Small intestine (tissue), 7 donors: ENCODE measurements at regions not wholly inside any gene's neighbourhood (a gene's known extent, or its start where the extent isn't known, plus 50 kb on each side); places are given as distances from the start of the nearest gene placed in this dataset.

Experiments used
- DNase-seq, 2 donors: peaks; one replicate each; pipeline versions ENCODE4 v3.0.0 to v3.0.0-alpha.2; 2013
- FAIRE-seq: peaks from 2 replicates; lab custom pipeline; 2012; peaks lifted over from hg19 to GRCh38; lab: Jason Lieb, UNC
- H3K27ac ChIP-seq, 3 donors: one replicate each; pipeline ENCODE4 v1.5.1; 2013; ENCODE audit warnings: low read length in 2 of 3, mild to moderate bottlenecking in 2 of 3, control low read depth in 1 of 3, inconsistent platforms in 1 of 3, low read depth in 1 of 3, moderate library complexity in 1 of 3
- H3K27me3 ChIP-seq, 3 donors: one replicate each; pipeline ENCODE4 v1.6.1; 2013; ENCODE audit warnings: low read length in 3 of 3, inconsistent platforms in 1 of 3; ENCODE audit not compliant: control insufficient read depth in 3 of 3, insufficient read depth in 3 of 3
- H3K36me3 ChIP-seq, 3 donors: one replicate each; pipeline ENCODE4 v1.6.1; 2013; ENCODE audit warnings: low read length in 3 of 3, inconsistent platforms in 1 of 3, low read depth in 1 of 3, mild to moderate bottlenecking in 1 of 3, moderate library complexity in 1 of 3; ENCODE audit not compliant: control insufficient read depth in 3 of 3, insufficient read depth in 2 of 3
- H3K4me1 ChIP-seq, 3 donors: one replicate each; pipeline ENCODE4 v1.6.1; 2013; ENCODE audit warnings: low read length in 2 of 3, inconsistent platforms in 1 of 3, low read depth in 1 of 3, mild to moderate bottlenecking in 1 of 3, moderate library complexity in 1 of 3; ENCODE audit not compliant: control insufficient read depth in 3 of 3, insufficient read depth in 2 of 3
- H3K4me3 ChIP-seq, 3 donors: one replicate each; pipeline ENCODE4 v1.5.1; 2013; ENCODE audit warnings: low read length in 3 of 3, control low read depth in 1 of 3, inconsistent platforms in 1 of 3, low read depth in 1 of 3, mild to moderate bottlenecking in 1 of 3, moderate library complexity in 1 of 3
- H3K9me3 ChIP-seq, 2 donors: one replicate each; pipeline ENCODE4 v1.6.1; 2013; ENCODE audit warnings: low read depth in 1 of 2, low read length in 1 of 2; ENCODE audit not compliant: control insufficient read depth in 2 of 2, insufficient read depth in 1 of 2
- WGBS, 3 donors: extraction: QIAGEN DNeasy Blood & Tissue Kit; methylation state at CpG; one replicate each; pipeline ENCODE4 v1.1.7; 2013; 5-methylcytosine and 5-hydroxymethylcytosine counted together
- donor health status: healthy with polysubstance abuse.
- donor health status: control.
- donor health status: control.
- donor health status: Bipolar disorder and iron deficiency.
- donor health status: healthy.

DNA sequence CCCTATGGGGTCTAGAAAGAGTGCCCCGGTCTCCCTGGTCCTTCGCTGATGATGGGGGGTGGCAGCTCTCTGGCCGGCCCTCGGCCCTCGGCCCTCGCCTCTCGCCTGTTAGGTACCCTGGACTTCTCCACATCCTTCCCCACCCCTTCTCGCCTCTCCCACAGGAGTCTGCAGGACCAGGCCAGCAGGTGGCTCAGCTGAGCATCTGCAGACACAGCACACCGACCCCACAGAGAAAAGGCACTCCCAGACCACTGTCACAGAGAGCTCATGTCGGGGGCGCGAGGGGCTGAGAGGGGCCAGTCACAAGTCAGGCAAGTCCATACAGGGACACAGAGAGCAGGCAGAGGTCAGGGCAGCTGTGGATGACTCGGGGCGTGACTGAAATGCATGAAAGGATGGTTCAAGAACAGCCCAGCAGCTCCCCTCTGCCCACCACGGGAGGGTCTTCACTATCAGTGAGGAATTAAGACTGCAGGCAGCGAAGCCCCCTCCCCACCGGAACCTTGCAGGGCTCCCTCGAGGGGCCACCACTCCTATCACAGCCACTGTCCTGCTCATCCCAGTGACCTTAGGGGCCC, 181.7 kb upstream of the NSMCE3 start:
- H3K4me1 ChIP-seq: no peaks in the 10 kb centered on the region
- no peak overlapping the region for H3K4me3 ChIP-seq
- FAIRE-seq: no peak
- no peak for DNase-seq
- no peak overlapping the region for H3K27ac ChIP-seq
- whole genome bisulfite sequencing, 3 donors: 61 to 77% (median 68%) methylated on average over 17 to 18 of the region's 18 CpGs
- no peaks in the 10 kb centered on the region for H3K27me3 ChIP-seq
- no peaks in the 10 kb centered on the region for H3K36me3 ChIP-seq
- H3K9me3 ChIP-seq: no peaks in the 10 kb centered on the region

GRCh38 chr15:29449136-29449535, 179.5 kb upstream of the NSMCE3 start:
- FAIRE-seq (no peak), DNase-seq (no peak)
- Histone ChIP-seq H3K9me3 (no peaks in the 10 kb centered on the region), H3K27ac (no peak overlapping the region), H3K4me1 (no peaks in the 10 kb centered on the region), H3K27me3 (no peaks in the 10 kb centered on the region), H3K4me3 (no peak overlapping the region), H3K36me3 (no peaks in the 10 kb centered on the region)
- WGBS, 3 donors: 47 to 65% (median 53%) methylated on average over 2 of the region's 2 CpGs

GRCh38 chr15:29448320-29448719, 178.7 kb upstream of the NSMCE3 start:
- no peak for FAIRE-seq
- Histone ChIP-seq H3K4me3 (no peak overlapping the region), H3K36me3 (no peaks in the 10 kb centered on the region), H3K27ac (no peak overlapping the region), H3K4me1 (no peaks in the 10 kb centered on the region), H3K9me3 (no peaks in the 10 kb centered on the region), H3K27me3 (no peaks in the 10 kb centered on the region)
- WGBS, 3 donors: 72 to 82% (median 72%) methylated on average over 4 of the region's 4 CpGs
- no peak for DNase-seq

DNA sequence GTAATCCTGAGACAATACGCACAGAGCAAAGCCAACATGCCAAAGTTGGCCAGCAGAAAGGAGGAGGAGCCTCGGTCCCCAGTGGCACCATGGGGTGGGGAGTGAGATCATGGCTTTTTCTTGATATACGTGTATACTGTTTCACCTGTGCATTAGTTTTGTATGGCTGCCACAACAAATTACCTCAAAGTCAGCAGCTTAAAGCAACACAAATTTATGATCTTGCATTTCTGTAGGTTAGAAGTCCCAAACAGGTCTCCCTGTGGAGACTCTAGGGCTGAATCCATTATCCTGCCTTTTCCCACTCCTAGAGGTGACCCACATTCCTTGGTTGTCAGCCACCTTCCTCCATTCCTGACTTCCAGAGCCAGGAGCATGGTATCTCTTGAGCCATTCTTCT, 176.9 kb upstream of the NSMCE3 start:
- no peak for DNase-seq
- WGBS, 3 donors: 71 to 80% (median 73%) methylated on average over 3 of the region's 3 CpGs

GRCh38 chr15:29442532-29442931, 172.9 kb upstream of the NSMCE3 start:
- FAIRE-seq: no peak
- WGBS, 3 donors: 78 to 83% (median 82%) methylated on average over 5 of the region's 5 CpGs

More for the DNA sequence above, 176.9 kb upstream of the NSMCE3 start:
- Histone ChIP-seq H3K36me3 (no peaks in the 10 kb centered on the region), H3K9me3 (no peaks in the 10 kb centered on the region), H3K4me1 (no peaks in the 10 kb centered on the region), H3K4me3 (no peak overlapping the region), H3K27me3 (no peaks in the 10 kb centered on the region), H3K27ac (no peak overlapping the region)
- no peak for FAIRE-seq

GRCh38 chr15:29440541-29440940, 170.9 kb upstream of the NSMCE3 start:
- H3K4me3 ChIP-seq: no peak overlapping the region
- no peaks in the 10 kb centered on the region for H3K4me1 ChIP-seq
- H3K36me3 ChIP-seq: no peaks in the 10 kb centered on the region
- H3K27me3 ChIP-seq: no peaks in the 10 kb centered on the region
- H3K27ac ChIP-seq: no peak overlapping the region
- FAIRE-seq (no peak), DNase-seq (no peak)
- 79 to 80% (median 80%) methylated on average over 7 of the region's 7 CpGs for WGBS, 3 donors
- H3K9me3 ChIP-seq: no peaks in the 10 kb centered on the region

More at GRCh38 chr15:29442532-29442931, 172.9 kb upstream of the NSMCE3 start:
- no peaks in the 10 kb centered on the region for H3K9me3 ChIP-seq
- H3K4me1 ChIP-seq: no peaks in the 10 kb centered on the region
- H3K27me3 ChIP-seq: no peaks in the 10 kb centered on the region
- no peak overlapping the region for H3K4me3 ChIP-seq
- H3K36me3 ChIP-seq: no peaks in the 10 kb centered on the region
- no peak for DNase-seq
- H3K27ac ChIP-seq: no peak overlapping the region

GRCh38 chr15:29438703-29439055, 169.1 kb upstream of the NSMCE3 start:
- no peak for DNase-seq
- Histone ChIP-seq H3K9me3 (no peaks in the 10 kb centered on the region), H3K4me3 (no peak overlapping the region), H3K27me3 (no peaks in the 10 kb centered on the region), H3K27ac (no peak overlapping the region), H3K36me3 (no peaks in the 10 kb centered on the region), H3K4me1 (no peaks in the 10 kb centered on the region)
- no peak for FAIRE-seq
- WGBS, 3 donors: 63 to 87% (median 80%) methylated on average over 2 of the region's 2 CpGs

DNA sequence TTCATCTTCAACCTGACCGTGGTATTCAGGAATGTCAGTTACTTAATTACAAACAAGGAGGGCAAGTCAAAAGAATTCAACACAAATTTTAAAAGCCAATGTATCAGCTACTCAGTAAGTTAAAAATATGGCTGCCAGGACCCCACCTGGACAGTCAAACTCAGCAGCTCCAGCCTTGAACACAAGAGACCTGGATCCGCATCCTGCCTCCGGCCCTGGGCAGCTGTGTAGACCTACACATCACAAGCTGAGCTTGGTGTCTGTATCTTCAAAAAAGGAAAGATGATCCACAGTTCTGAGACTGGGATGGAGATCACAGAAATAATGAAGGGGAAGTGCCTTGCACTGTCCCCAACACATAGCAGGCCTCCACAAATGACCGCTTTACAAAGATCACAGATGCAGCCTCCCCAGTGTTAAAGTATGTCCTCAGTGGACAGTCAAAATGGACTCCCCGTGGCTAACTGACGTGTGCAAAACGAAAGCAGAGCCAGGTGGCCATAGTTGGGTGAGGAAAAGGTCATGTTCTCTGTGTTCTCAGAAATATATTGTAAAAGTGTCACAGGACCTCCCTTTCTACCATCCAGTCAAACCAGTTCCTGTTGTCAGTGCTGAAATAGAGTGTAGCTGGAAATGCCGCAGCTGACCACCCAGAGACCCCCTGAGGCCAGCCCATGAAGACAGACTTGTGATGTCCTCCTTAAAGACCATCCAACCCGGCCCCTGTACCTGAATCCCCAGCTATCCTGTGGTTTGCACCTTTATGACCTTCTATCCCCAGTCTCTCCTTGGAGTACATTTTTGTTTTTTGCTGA, 168.5 kb upstream of the NSMCE3 start:
- DNase-seq (no peak), FAIRE-seq (no peak)
- WGBS, 3 donors: 72 to 82% (median 78%) methylated on average over 9 of the region's 9 CpGs
- no peaks in the 10 kb centered on the region for H3K27me3 ChIP-seq
- H3K27ac ChIP-seq: no peak overlapping the region
- no peaks in the 10 kb centered on the region for H3K9me3 ChIP-seq
- no peak overlapping the region for H3K4me3 ChIP-seq
- H3K4me1 ChIP-seq: no peaks in the 10 kb centered on the region
- H3K36me3 ChIP-seq: no peaks in the 10 kb centered on the region
